ENCODE measurements at regions not wholly inside any gene's neighbourhood (a gene's known extent, or its start where the extent isn't known, plus 50 kb on each side); places are given as distances from the start of the nearest gene placed in this dataset.

- TF ChIP-seq CTCF (conservative IDR thresholded peaks at IDR 0.05; ENCODE audit: low read depth, low read length), result no peak
- no peak for TF ChIP-seq POLR2A (IDR thresholded peaks at IDR 0.05; ENCODE audit: low read depth, low read length)
- TF ChIP-seq RAD21 (IDR thresholded peaks at IDR 0.05; ENCODE audit: low read length), result no peak
- TF ChIP-seq MXI1 (IDR thresholded peaks at IDR 0.05; ENCODE audit: borderline replicate concordance, low read depth, low read length), result no peak
- TF ChIP-seq CEBPB (IDR thresholded peaks at IDR 0.05; ENCODE audit: low read depth, low read length), result no peak
- no peak for TF ChIP-seq RFX5 (IDR thresholded peaks at IDR 0.05; ENCODE audit: low read depth, low read length)
Measured at GRCh38 chr5:155127552-155127951, 114.0 kb downstream of the KIF4B start.
